ENCODE measurements at regions not wholly inside any gene's neighbourhood (a gene's known extent, or its start where the extent isn't known, plus 50 kb on each side); places are given as distances from the start of the nearest gene placed in this dataset.

- DNase-seq (ENCODE audit: low read depth in 2 of 3, low spot score in 1 of 3), result no peak
Measured at GRCh38 chr22:27507935-27508526, 293.5 kb downstream of the MN1 start.

GRCh38 chr22:27509132-27509920, 292.2 kb downstream of the MN1 start:
- no peak for DNase-seq (ENCODE audit: low read depth in 2 of 3, low spot score in 1 of 3)

- no peak for DNase-seq (ENCODE audit: low read depth in 2 of 3, low spot score in 1 of 3)
Measured at GRCh38 chr22:27510024-27510423, 291.5 kb downstream of the MN1 start.

- no peak for DNase-seq (ENCODE audit: low read depth in 2 of 3, low spot score in 1 of 3)
Measured at GRCh38 chr22:27512283-27512761, 289.2 kb downstream of the MN1 start.

GRCh38 chr22:27513021-27513420, 288.5 kb downstream of the MN1 start:
- no peak for DNase-seq (ENCODE audit: low read depth in 2 of 3, low spot score in 1 of 3)

GRCh38 chr22:27514601-27515523, 286.7 kb downstream of the MN1 start:
- DNase-seq (ENCODE audit: low read depth in 2 of 3, low spot score in 1 of 3), result no peak

- DNase-seq (ENCODE audit: low read depth in 2 of 3, low spot score in 1 of 3), result no peak
Measured at GRCh38 chr22:27517361-27518155, 284.0 kb downstream of the MN1 start.

GRCh38 chr22:27518531-27519340, 282.8 kb downstream of the MN1 start:
- no peak for DNase-seq (ENCODE audit: low read depth in 2 of 3, low spot score in 1 of 3)

- DNase-seq (ENCODE audit: low read depth in 2 of 3, low spot score in 1 of 3), result no peak
Measured at GRCh38 chr22:27523711-27524110, 277.8 kb downstream of the MN1 start.

GRCh38 chr22:27525711-27526110, 275.8 kb downstream of the MN1 start:
- DNase-seq (ENCODE audit: low read depth in 2 of 3, low spot score in 1 of 3), result no peak

GRCh38 chr22:27526901-27527300, 274.7 kb downstream of the MN1 start:
- DNase-seq (ENCODE audit: low read depth in 2 of 3, low spot score in 1 of 3), result no peak

- no peak for DNase-seq (ENCODE audit: low read depth in 2 of 3, low spot score in 1 of 3)
Measured at GRCh38 chr22:27531782-27532530, 269.6 kb downstream of the MN1 start.

GRCh38 chr22:27533105-27533745, 268.3 kb downstream of the MN1 start:
- no peak for DNase-seq (ENCODE audit: low read depth in 2 of 3, low spot score in 1 of 3)

- no peak for DNase-seq (ENCODE audit: low read depth in 2 of 3, low spot score in 1 of 3)
Measured at GRCh38 chr22:27534720-27535125, 266.8 kb downstream of the MN1 start.

- DNase-seq (ENCODE audit: low read depth in 2 of 3, low spot score in 1 of 3), result no peak
Measured at GRCh38 chr22:27535452-27535851, 266.1 kb downstream of the MN1 start.

- DNase-seq (ENCODE audit: low read depth in 2 of 3, low spot score in 1 of 3), result no peak
Measured at GRCh38 chr22:27537501-27537900, 264.1 kb downstream of the MN1 start.

GRCh38 chr22:27538666-27539065, 262.9 kb downstream of the MN1 start:
- DNase-seq (ENCODE audit: low read depth in 2 of 3, low spot score in 1 of 3), result no peak

- DNase-seq (ENCODE audit: low read depth in 2 of 3, low spot score in 1 of 3), result no peak
Measured at GRCh38 chr22:27540247-27540646, 261.3 kb downstream of the MN1 start.

Measured in stimulated activated CD4-positive, alpha-beta T cell treated with anti-CD3 and anti-CD28 coated beads, Interleukin-12 subunit alpha, Interleukin-12 subunit beta, amount 100 ng/mL, for 48 hours (primary cell).